ENCODE measurements at regions not wholly inside any gene's neighbourhood (a gene's known extent, or its start where the extent isn't known, plus 50 kb on each side); places are given as distances from the start of the nearest gene placed in this dataset.

GRCh38 chr13:22940736-22941135 lies 240.0 kb upstream of the SGCG start:
- TF ChIP-seq POLR2AphosphoS5 (IDR thresholded peaks at IDR 0.05; ENCODE audit: low read depth, low read length) (no peak), FOXP2 (optimal IDR thresholded peaks at IDR 0.05; ENCODE audit: borderline replicate concordance, extremely low read depth, extremely low read length, insufficient read depth) (no peak), REST (IDR thresholded peaks at IDR 0.05; ENCODE audit: insufficient read depth in 1 of 2, low read depth in 2 of 2, low read length in 2 of 2) (no peak), TAF1 (IDR thresholded peaks at IDR 0.05; ENCODE audit: borderline replicate concordance, insufficient read depth, low read length) (no peak), SIN3A (IDR thresholded peaks at IDR 0.05; ENCODE audit: borderline replicate concordance, insufficient read depth, low read length) (no peak)
